Fibroblast of gingiva (primary cell): ENCODE measurements at regions not wholly inside any gene's neighbourhood (a gene's known extent, or its start where the extent isn't known, plus 50 kb on each side); places are given as distances from the start of the nearest gene placed in this dataset.

Experiments
- DNase-seq: peaks from one replicate; pipeline ENCODE4 v3.0.0-alpha.2; 2011; ENCODE audit warnings: low read depth

- DNase-seq = no peak
These were observed 230.4 kb upstream of the ZC3H12C start for GRCh38 chr11:109862835-109863234.

- DNase-seq = no peak
These were observed 229.0 kb upstream of the ZC3H12C start for GRCh38 chr11:109864151-109864661.

- DNase-seq = peak; percentile 40
These were observed 228.2 kb upstream of the ZC3H12C start for GRCh38 chr11:109864834-109865547.

- no peak for DNase-seq
These were observed 227.5 kb upstream of the ZC3H12C start for GRCh38 chr11:109865548-109866186.

- no peak for DNase-seq
These were observed 225.4 kb upstream of the ZC3H12C start for GRCh38 chr11:109867784-109868183.

GRCh38 chr11:109869536-109869935 is 223.7 kb upstream of the ZC3H12C start:
- no peak for DNase-seq

GRCh38 chr11:109870297-109870696 is 222.9 kb upstream of the ZC3H12C start:
- no peak for DNase-seq

GRCh38 chr11:109877043-109877442 is 216.1 kb upstream of the ZC3H12C start:
- DNase-seq = no peak

- DNase-seq = no peak
These were observed 208.7 kb upstream of the ZC3H12C start for GRCh38 chr11:109884501-109884900.

- no peak for DNase-seq
These were observed 208.2 kb upstream of the ZC3H12C start for GRCh38 chr11:109885006-109885405.

- DNase-seq = no peak
These were observed 200.8 kb upstream of the ZC3H12C start for GRCh38 chr11:109892321-109892794.

- DNase-seq = no peak
These were observed 198.9 kb upstream of the ZC3H12C start for GRCh38 chr11:109894242-109894641.

- no peak for DNase-seq
These were observed 194.6 kb upstream of the ZC3H12C start for GRCh38 chr11:109898592-109898991.

- DNase-seq = no peak
These were observed 190.3 kb upstream of the ZC3H12C start for GRCh38 chr11:109902764-109903433.

GRCh38 chr11:109911488-109911887 is 181.7 kb upstream of the ZC3H12C start:
- no peak for DNase-seq

- no peak for DNase-seq
These were observed 179.2 kb upstream of the ZC3H12C start for GRCh38 chr11:109914038-109914437.

GRCh38 chr11:109914809-109915653 is 178.2 kb upstream of the ZC3H12C start:
- DNase-seq = no peak

- DNase-seq = no peak
These were observed 166.3 kb upstream of the ZC3H12C start for GRCh38 chr11:109926941-109927340.

GRCh38 chr11:109929308-109929707 is 163.9 kb upstream of the ZC3H12C start:
- no peak for DNase-seq

- no peak for DNase-seq
These were observed 160.1 kb upstream of the ZC3H12C start for GRCh38 chr11:109933126-109933525.

GRCh38 chr11:109934151-109934550 is 159.0 kb upstream of the ZC3H12C start:
- no peak for DNase-seq

GRCh38 chr11:109936661-109937180 is 156.5 kb upstream of the ZC3H12C start:
- no peak for DNase-seq
